B cell (primary cell): ENCODE measurements at regions not wholly inside any gene's neighbourhood (a gene's known extent, or its start where the extent isn't known, plus 50 kb on each side); places are given as distances from the start of the nearest gene placed in this dataset.

Experiments used
- ATAC-seq: fragments of 200-7000 bp; cut with Tn5 transposase; one replicate; pipeline ENCODE4 v1.10.0; 2021; ENCODE audit warnings: low read depth, mild to moderate bottlenecking, moderate number of reproducible peaks, moderate library complexity
- CTCF ChIA-PET: fragments of 350-600 bp; sonication (Branson Sonifier 250); formaldehyde crosslinking; loops from one replicate; lab custom pipeline; 2021; ENCODE audit warnings: antibody characterized with exemption, inconsistent platforms; lab: Charles Lee
- POLR2A ChIA-PET: fragments of 350-600 bp; sonication (Branson Sonifier 250); formaldehyde crosslinking; loops from one replicate; lab custom pipeline; 2021; ENCODE audit warnings: antibody characterized with exemption; lab: Charles Lee
- DNase-seq: peaks from one replicate; pipeline ENCODE4 v3.0.0; 2013
- H2AFZ ChIP-seq: 2 replicates; pipeline ENCODE4 v1.6.1; 2012; ENCODE audit warnings: mild to moderate bottlenecking, low read depth, low read length; ENCODE audit not compliant: insufficient read depth, poor library complexity, severe bottlenecking
- H3K27ac ChIP-seq, 2 donors: 1 replicate in 1 of 2; 2 replicates in 1 of 2; pipeline ENCODE4 v1.5.1; 2012 to 2013; ENCODE audit warnings: low read length in 2 of 2, mild to moderate bottlenecking in 2 of 2, moderate library complexity in 1 of 2
- H3K27me3 ChIP-seq, 4 experiments: fragments of 200-600 bp in 1 of 4; sonication (generic) in 1 of 4; replicated peaks in 1 of 4; 1 replicate in 2 of 4; 2 replicates in 2 of 4; pipeline versions ENCODE4 v1.6.1 to v1.7.0; 2013 to 2016; ENCODE audit warnings: low read length in 3 of 4, mild to moderate bottlenecking in 2 of 4, mixed read lengths in 1 of 4, moderate library complexity in 1 of 4; ENCODE audit not compliant: insufficient read depth in 4 of 4, control insufficient read depth in 3 of 4; ENCODE audit errors: control extremely low read depth in 1 of 4
- H3K36me3 ChIP-seq, 2 experiments: replicated peaks in 1 of 2; 1 replicate in 1 of 2; 2 replicates in 1 of 2; pipeline versions ENCODE4 v1.6.1 to v1.7.1; 2013; ENCODE audit warnings: low read length in 1 of 2; ENCODE audit not compliant: insufficient read depth in 2 of 2, control insufficient read depth in 1 of 2; ENCODE audit errors: control extremely low read depth in 1 of 2, extremely low read depth in 1 of 2
- H3K4me1 ChIP-seq, 2 donors: fragments of 200-600 bp in 1 of 2; sonication (generic) in 1 of 2; 1 replicate in 1 of 2; 2 replicates in 1 of 2; pipeline versions ENCODE4 v1.5.1 to v1.6.1; 2013 to 2017; ENCODE audit warnings: low read length in 2 of 2; ENCODE audit not compliant: control insufficient read depth in 2 of 2, insufficient read depth in 2 of 2
- H3K4me2 ChIP-seq: replicated peaks from 2 replicates; pipeline ENCODE3; 2012; ENCODE audit warnings: mild to moderate bottlenecking, low read depth, low read length; ENCODE audit not compliant: poor library complexity, severe bottlenecking
- H3K4me3 ChIP-seq, 5 experiments: fragments of 200-600 bp in 1 of 5; sonication (generic) in 1 of 5; 1 replicate in 3 of 5; 2 replicates in 2 of 5; pipeline versions ENCODE4 v1.5.1 to v1.7.0; 2011 to 2016; ENCODE audit warnings: low read length in 4 of 5, mild to moderate bottlenecking in 4 of 5, low read depth in 2 of 5, control low read depth in 1 of 5, moderate library complexity in 1 of 5; ENCODE audit not compliant: insufficient read depth in 1 of 5; ENCODE audit errors: control extremely low read depth in 1 of 5, extremely low read depth in 1 of 5
- H3K79me2 ChIP-seq: fragments of 200-600 bp; sonication (generic); one replicate; pipeline ENCODE4 v1.6.0; 2016; ENCODE audit warnings: low read length; ENCODE audit not compliant: control insufficient read depth, insufficient read depth
- H3K9ac ChIP-seq: fragments of 200-600 bp; sonication (generic); 2 replicates; pipeline ENCODE4 v1.6.1; 2017; ENCODE audit warnings: mild to moderate bottlenecking, low read length, moderate library complexity
- H3K9me3 ChIP-seq, 3 donors: one replicate each; pipeline versions ENCODE4 v1.6.1 to v1.7.1; 2013; ENCODE audit warnings: low read length in 2 of 3; ENCODE audit not compliant: control insufficient read depth in 2 of 3, insufficient read depth in 1 of 3; ENCODE audit errors: control extremely low read depth in 1 of 3
- H4K20me1 ChIP-seq: 2 replicates; pipeline ENCODE4 v1.6.0; 2012; ENCODE audit warnings: mild to moderate bottlenecking, low read length; ENCODE audit not compliant: insufficient read depth, control insufficient read depth, poor library complexity, severe bottlenecking
- H3K27ac Mint-ChIP-seq: one replicate; pipeline ENCODE4 v1.8.0; 2021; ENCODE audit warnings: mixed read lengths
- H3K27me3 Mint-ChIP-seq: one replicate; pipeline ENCODE4 v1.8.0; 2021; ENCODE audit warnings: mixed read lengths
- H3K4me1 Mint-ChIP-seq: one replicate; pipeline ENCODE4 v1.8.0; 2021; ENCODE audit warnings: mixed read lengths
- H3K4me3 Mint-ChIP-seq: one replicate; pipeline ENCODE4 v1.8.0; 2021; ENCODE audit warnings: mixed read lengths
- H3K9me3 Mint-ChIP-seq: one replicate; pipeline ENCODE4 v1.8.0; 2022; ENCODE audit warnings: mixed read lengths; ENCODE audit not compliant: insufficient read depth
- EZH2 ChIP-seq: IDR thresholded peaks from 2 replicates; pipeline ENCODE4 v1.6.1; 2012; ENCODE audit warnings: borderline replicate concordance, low read depth, mild to moderate bottlenecking, moderate library complexity, low read length; ENCODE audit not compliant: insufficient read depth, poor library complexity, severe bottlenecking
- WGBS: methylation state at CpG from one replicate; pipeline ENCODE4 v1.1.5; 2013; ENCODE audit warnings: missing lambda C conversion rate; ENCODE audit not compliant: insufficient coverage; 5-methylcytosine and 5-hydroxymethylcytosine counted together
- intact Hi-C: fragments of 100-400 bp; cut with micrococcal nuclease; formaldehyde crosslinking; loops from one replicate; pipeline ENCODE4 v1.10.0; 2022
- TF ChIP-seq, protein P1 (sequence below): fragments of 200-600 bp; IDR thresholded peaks from one replicate; pipeline ENCODE4 v1.8.0; 2022; ENCODE audit warnings: antibody characterized with exemption, mild to moderate bottlenecking

DNA sequence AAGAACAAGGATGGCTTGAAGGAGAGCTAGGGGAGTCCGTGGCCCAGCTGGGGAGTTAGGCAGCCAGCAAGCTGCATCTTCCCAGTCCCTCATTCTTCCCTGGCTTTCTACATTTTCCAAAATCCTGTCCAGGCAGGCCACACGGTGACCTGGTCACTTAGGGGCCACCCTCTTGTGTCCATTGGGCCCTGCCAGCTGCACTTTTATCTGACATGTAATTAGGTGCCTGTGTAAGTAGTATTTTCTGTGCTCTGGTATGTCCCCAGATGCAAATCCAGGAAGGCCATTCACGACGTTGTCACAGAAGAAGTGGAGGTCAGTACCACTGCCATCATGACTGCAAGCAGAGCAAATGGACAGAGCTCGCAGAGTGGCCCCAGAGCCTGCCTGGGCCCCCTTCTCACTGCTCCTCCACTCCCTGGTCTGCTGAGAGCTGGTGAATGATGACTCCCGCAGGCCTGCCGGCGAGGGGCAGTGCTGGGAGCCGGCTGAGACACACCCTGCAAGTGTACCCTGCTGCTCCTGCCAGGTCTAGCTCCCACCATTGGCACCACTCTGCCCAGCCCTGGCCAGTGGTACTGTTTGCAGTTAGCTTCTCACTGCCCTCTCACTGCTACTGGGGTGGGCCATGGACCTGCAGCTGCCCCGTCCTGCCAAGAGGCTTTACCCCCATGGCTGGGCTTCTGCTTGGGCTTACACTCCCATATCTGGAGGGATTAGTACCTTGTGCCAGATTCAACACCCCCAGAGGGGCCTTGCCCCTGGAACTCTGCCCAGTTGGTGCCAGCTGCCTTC is 98.2 kb downstream of the GLRX3 start:
- Histone ChIP-seq H2AFZ (no peak overlapping the region), H3K27me3 (no peaks in the 10 kb centered on the region), H3K4me1 (no peaks in the 10 kb centered on the region), H3K36me3 (no peaks in the 10 kb centered on the region), H3K9ac (no peak overlapping the region), H4K20me1 (no peaks in the 10 kb centered on the region), H3K4me2 (no peak overlapping the region), H3K4me3 (no peak overlapping the region), H3K9me3 (no peaks in the 10 kb centered on the region), H3K27ac (no peak overlapping the region), H3K79me2 (no peaks in the 10 kb centered on the region)
- ChIA-PET CTCF (no interaction called here), POLR2A (no interaction called here)
- ATAC-seq = no peak
- TF ChIP-seq, protein P1, sequence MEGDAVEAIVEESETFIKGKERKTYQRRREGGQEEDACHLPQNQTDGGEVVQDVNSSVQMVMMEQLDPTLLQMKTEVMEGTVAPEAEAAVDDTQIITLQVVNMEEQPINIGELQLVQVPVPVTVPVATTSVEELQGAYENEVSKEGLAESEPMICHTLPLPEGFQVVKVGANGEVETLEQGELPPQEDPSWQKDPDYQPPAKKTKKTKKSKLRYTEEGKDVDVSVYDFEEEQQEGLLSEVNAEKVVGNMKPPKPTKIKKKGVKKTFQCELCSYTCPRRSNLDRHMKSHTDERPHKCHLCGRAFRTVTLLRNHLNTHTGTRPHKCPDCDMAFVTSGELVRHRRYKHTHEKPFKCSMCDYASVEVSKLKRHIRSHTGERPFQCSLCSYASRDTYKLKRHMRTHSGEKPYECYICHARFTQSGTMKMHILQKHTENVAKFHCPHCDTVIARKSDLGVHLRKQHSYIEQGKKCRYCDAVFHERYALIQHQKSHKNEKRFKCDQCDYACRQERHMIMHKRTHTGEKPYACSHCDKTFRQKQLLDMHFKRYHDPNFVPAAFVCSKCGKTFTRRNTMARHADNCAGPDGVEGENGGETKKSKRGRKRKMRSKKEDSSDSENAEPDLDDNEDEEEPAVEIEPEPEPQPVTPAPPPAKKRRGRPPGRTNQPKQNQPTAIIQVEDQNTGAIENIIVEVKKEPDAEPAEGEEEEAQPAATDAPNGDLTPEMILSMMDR = no peak
- TF ChIP-seq EZH2 = no peak
- no peak overlapping the region for H3K27ac Mint-ChIP-seq
- no peaks in the 10 kb centered on the region for H3K4me1 Mint-ChIP-seq
- H3K27me3 Mint-ChIP-seq = no peaks in the 10 kb centered on the region
- H3K9me3 Mint-ChIP-seq = no peaks in the 10 kb centered on the region
- 82% methylated on average over 10 of the region's 10 CpGs for WGBS
- intact Hi-C loops = no loop called here
- no peak for DNase-seq
- no peak overlapping the region for H3K4me3 Mint-ChIP-seq

DNA sequence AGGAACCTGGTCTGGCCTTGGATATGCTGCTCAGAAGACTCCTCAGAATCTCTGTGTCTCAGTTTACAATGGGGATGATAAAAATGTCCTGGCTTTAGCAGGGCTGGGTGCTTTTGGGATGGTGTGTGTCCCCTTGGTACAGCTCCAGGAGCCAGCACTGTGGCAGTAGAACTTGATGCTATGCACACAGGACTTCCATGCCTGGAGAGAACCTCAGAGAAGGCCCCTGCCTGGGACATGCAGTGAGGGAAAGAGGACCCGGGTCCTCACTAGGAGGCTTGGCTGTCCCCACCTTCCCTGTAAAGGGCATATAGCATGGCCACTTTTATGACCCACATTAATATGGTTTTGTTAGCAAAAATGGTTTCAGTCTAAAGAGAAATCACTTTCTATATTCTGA is 100.5 kb downstream of the GLRX3 start:
- H3K4me3 Mint-ChIP-seq = no peak overlapping the region
- H3K4me3 ChIP-seq = no peak overlapping the region
- no peaks in the 10 kb centered on the region for H4K20me1 ChIP-seq
- H3K27ac ChIP-seq = no peak overlapping the region
- no peak for DNase-seq
- H3K9ac ChIP-seq = no peak overlapping the region
- no peak overlapping the region for H2AFZ ChIP-seq
- H3K27me3 ChIP-seq = peaks cover 0 to 2% (median 0%) of the 10 kb centered on the region in 4 experiments
- no peak for ATAC-seq
- no peaks in the 10 kb centered on the region for H3K79me2 ChIP-seq
- no peaks in the 10 kb centered on the region for H3K4me1 Mint-ChIP-seq
- no CpG with 5 or more reads among the region's 1 CpG for WGBS
- H3K4me1 ChIP-seq = no peaks in the 10 kb centered on the region
- no peak overlapping the region for H3K4me2 ChIP-seq
- H3K27me3 Mint-ChIP-seq = no peaks in the 10 kb centered on the region
- no peak overlapping the region for H3K27ac Mint-ChIP-seq
- no peaks in the 10 kb centered on the region for H3K36me3 ChIP-seq
- H3K9me3 Mint-ChIP-seq = peaks cover 2% of the 10 kb centered on the region
- TF ChIP-seq, protein P1 = no peak
- no peak for TF ChIP-seq EZH2
- peaks cover 0 to 6% (median 4%) of the 10 kb centered on the region in 3 donors for H3K9me3 ChIP-seq
- intact Hi-C loops = no loop called here
- POLR2A ChIA-PET = no interaction called here
- CTCF ChIA-PET = no interaction called here
